Testis (tissue), 2 donors: ENCODE measurements at regions not wholly inside any gene's neighbourhood (a gene's known extent, or its start where the extent isn't known, plus 50 kb on each side); places are given as distances from the start of the nearest gene placed in this dataset.

ENCODE experiments used
- DNase-seq: peaks from one replicate; pipeline ENCODE4 v3.0.0-alpha.2; 2019
- H3K27ac ChIP-seq, 2 donors: fragments of 200-600 bp; sonication (generic); one replicate each; pipeline ENCODE4 v1.5.1; 2019
- H3K27me3 ChIP-seq: fragments of 200-600 bp; sonication (generic); one replicate; pipeline ENCODE4 v1.5.1; 2019
- H3K36me3 ChIP-seq: fragments of 200-600 bp; sonication (generic); one replicate; pipeline ENCODE4 v1.5.1; 2017; ENCODE audit warnings: low read depth; ENCODE audit errors: missing control alignments
- H3K4me1 ChIP-seq: fragments of 200-600 bp; sonication (generic); one replicate; pipeline ENCODE4 v1.5.1; 2019
- H3K4me3 ChIP-seq, 2 donors: fragments of 200-600 bp; sonication (generic); one replicate each; pipeline ENCODE4 v1.5.1; 2017 to 2019
- H3K9me3 ChIP-seq: fragments of 200-600 bp; sonication (generic); one replicate; pipeline ENCODE4 v1.5.1; 2017
- POLR2A ChIP-seq: fragments of 450-650 bp; IDR thresholded peaks from one replicate; pipeline ENCODE4 v1.6.1; 2017; ENCODE audit warnings: antibody characterized with exemption, mild to moderate bottlenecking, moderate library complexity
- WGBS, 2 donors: methylation state at CpG; one replicate each; pipeline ENCODE4 v1.1.5; 2018; 5-methylcytosine and 5-hydroxymethylcytosine counted together
- intact Hi-C: fragments of 100-400 bp; cut with DNase I; formaldehyde crosslinking; loops from one replicate; pipeline ENCODE4 v1.15.1; 2023; ENCODE audit warnings: low total_unique reads
- TF ChIP-seq, protein P1 (sequence below), 3 experiments: fragments of 450-650 bp in 2 of 3; fragments of 200-600 bp in 1 of 3; sonication (generic) in 1 of 3; IDR thresholded peaks; one replicate each; pipeline ENCODE4 v1.5.1; 2016 to 2019; ENCODE audit warnings: antibody characterized with exemption in 3 of 3, mild to moderate bottlenecking in 2 of 3, moderate library complexity in 1 of 3

GRCh38 chr14:87013583-87013982 lies 979.4 kb downstream of the GALC start:
- 68 to 74% methylated on average over 2 of the region's 2 CpGs for WGBS, 2 donors
- no peaks in the 10 kb centered on the region for H3K27me3 ChIP-seq
- DNase-seq = no peak
- TF ChIP-seq, protein P1, sequence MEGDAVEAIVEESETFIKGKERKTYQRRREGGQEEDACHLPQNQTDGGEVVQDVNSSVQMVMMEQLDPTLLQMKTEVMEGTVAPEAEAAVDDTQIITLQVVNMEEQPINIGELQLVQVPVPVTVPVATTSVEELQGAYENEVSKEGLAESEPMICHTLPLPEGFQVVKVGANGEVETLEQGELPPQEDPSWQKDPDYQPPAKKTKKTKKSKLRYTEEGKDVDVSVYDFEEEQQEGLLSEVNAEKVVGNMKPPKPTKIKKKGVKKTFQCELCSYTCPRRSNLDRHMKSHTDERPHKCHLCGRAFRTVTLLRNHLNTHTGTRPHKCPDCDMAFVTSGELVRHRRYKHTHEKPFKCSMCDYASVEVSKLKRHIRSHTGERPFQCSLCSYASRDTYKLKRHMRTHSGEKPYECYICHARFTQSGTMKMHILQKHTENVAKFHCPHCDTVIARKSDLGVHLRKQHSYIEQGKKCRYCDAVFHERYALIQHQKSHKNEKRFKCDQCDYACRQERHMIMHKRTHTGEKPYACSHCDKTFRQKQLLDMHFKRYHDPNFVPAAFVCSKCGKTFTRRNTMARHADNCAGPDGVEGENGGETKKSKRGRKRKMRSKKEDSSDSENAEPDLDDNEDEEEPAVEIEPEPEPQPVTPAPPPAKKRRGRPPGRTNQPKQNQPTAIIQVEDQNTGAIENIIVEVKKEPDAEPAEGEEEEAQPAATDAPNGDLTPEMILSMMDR (IDR thresholded peaks at IDR 0.05) = no peak
- no peak for TF ChIP-seq POLR2A
- intact Hi-C loops = no loop called here
- H3K4me3 ChIP-seq = no peak overlapping the region
- H3K36me3 ChIP-seq = no peaks in the 10 kb centered on the region
- no peaks in the 10 kb centered on the region for H3K4me1 ChIP-seq
- no peaks in the 10 kb centered on the region for H3K9me3 ChIP-seq
- no peak overlapping the region for H3K27ac ChIP-seq

DNA sequence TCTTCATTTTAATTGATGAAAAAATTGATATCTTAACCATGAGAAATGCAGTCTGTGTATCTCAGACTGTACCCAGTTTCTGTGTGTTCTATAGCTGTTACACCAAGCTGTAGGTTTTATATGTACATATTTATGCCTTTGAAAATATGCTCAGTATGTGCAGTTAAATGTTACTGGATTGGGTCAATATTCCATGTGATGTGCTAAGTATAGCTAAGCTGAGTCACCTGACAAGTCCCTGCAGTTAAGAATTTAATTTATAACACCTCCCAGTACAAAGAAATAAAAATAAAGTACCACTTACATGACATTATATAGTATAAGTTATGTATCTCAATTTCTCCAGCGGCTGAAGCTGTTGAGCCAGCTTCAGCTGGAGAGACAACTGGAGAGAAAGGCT lies 984.0 kb downstream of the GALC start:
- intact Hi-C loops = no loop called here
- 96 to 100% methylated on average over 1 of the region's 1 CpG for WGBS, 2 donors
- DNase-seq = no peak
- TF ChIP-seq, protein P1 (IDR thresholded peaks at IDR 0.05) = no peak
- TF ChIP-seq POLR2A = no peak
- Histone ChIP-seq H3K9me3 (no peaks in the 10 kb centered on the region), H3K36me3 (no peaks in the 10 kb centered on the region), H3K4me3 (no peak overlapping the region), H3K27ac (no peak overlapping the region), H3K4me1 (no peaks in the 10 kb centered on the region), H3K27me3 (no peaks in the 10 kb centered on the region)

DNA sequence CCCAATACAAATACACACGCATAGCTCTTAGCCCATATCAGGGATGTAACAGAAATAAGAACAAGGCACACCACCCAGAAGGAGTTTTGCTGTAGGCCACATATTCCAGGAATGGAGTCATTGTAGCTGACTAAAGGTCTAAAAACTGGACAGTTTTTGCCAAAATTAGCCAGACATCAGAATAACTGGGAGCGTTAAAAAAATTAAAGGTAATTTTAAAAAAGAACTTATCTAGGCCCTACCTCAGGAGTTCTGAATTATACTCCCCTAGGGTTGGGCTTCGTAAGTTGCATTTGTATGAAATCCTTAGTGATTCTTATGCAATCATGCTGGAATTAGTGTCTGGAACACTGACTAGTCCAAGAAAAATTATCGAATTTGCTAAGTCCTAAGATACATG lies 987.7 kb downstream of the GALC start:
- H3K9me3 ChIP-seq = no peaks in the 10 kb centered on the region
- no peaks in the 10 kb centered on the region for H3K36me3 ChIP-seq
- H3K27me3 ChIP-seq = no peaks in the 10 kb centered on the region
- no peaks in the 10 kb centered on the region for H3K4me1 ChIP-seq
- no peak for DNase-seq
- no peak for TF ChIP-seq POLR2A
- TF ChIP-seq, protein P1 (IDR thresholded peaks at IDR 0.05) = no peak
- no peak overlapping the region for H3K27ac ChIP-seq
- H3K4me3 ChIP-seq = no peak overlapping the region
- 66 to 70% methylated on average over 4 of the region's 4 CpGs for WGBS, 2 donors
- intact Hi-C loops = no loop called here

- Histone ChIP-seq H3K4me1 (no peaks in the 10 kb centered on the region), H3K27me3 (no peaks in the 10 kb centered on the region), H3K4me3 (no peak overlapping the region), H3K36me3 (no peaks in the 10 kb centered on the region), H3K27ac (no peak overlapping the region), H3K9me3 (no peaks in the 10 kb centered on the region)
- intact Hi-C loops = no loop called here
- 44 to 55% methylated on average over 2 of the region's 2 CpGs for WGBS, 2 donors
- TF ChIP-seq, protein P1 (IDR thresholded peaks at IDR 0.05) = no peak
- TF ChIP-seq POLR2A = no peak
- DNase-seq = no peak
Measured at GRCh38 chr14:87002776-87003175, 990.2 kb downstream of the GALC start.

- H3K27me3 ChIP-seq = no peaks in the 10 kb centered on the region
- intact Hi-C loops = no loop called here
- no peaks in the 10 kb centered on the region for H3K9me3 ChIP-seq
- no peak for TF ChIP-seq POLR2A
- TF ChIP-seq, protein P1 (IDR thresholded peaks at IDR 0.05) = no peak
- H3K4me1 ChIP-seq = no peaks in the 10 kb centered on the region
- no peak overlapping the region for H3K27ac ChIP-seq
- 84 to 89% methylated on average over 2 of the region's 2 CpGs for WGBS, 2 donors
- no peak for DNase-seq
- no peaks in the 10 kb centered on the region for H3K36me3 ChIP-seq
- H3K4me3 ChIP-seq = no peak overlapping the region
Measured at GRCh38 chr14:87001333-87001732, 991.6 kb downstream of the GALC start.
